Subcutaneous abdominal adipose tissue (tissue), 5 donors: ENCODE measurements at regions not wholly inside any gene's neighbourhood (a gene's known extent, or its start where the extent isn't known, plus 50 kb on each side); places are given as distances from the start of the nearest gene placed in this dataset.
"Not testable (repeated sequence)": the region's sequence is repeated elsewhere in the genome, so short reads cannot be mapped to it uniquely, and the experiment has no call there.

ENCODE experiments used
- H3K27ac ChIP-seq: one replicate; pipeline ENCODE4 v1.7.0; 2013; ENCODE audit warnings: low read depth, mild to moderate bottlenecking, inconsistent platforms, low read length, moderate library complexity
- H3K27me3 ChIP-seq, 5 donors: one replicate each; pipeline ENCODE4 v1.7.0; 2013; ENCODE audit warnings: low read length in 5 of 5, inconsistent platforms in 1 of 5; ENCODE audit not compliant: control insufficient read depth in 5 of 5, insufficient read depth in 4 of 5
- H3K36me3 ChIP-seq, 5 donors: one replicate each; pipeline ENCODE4 v1.7.0; 2013; ENCODE audit warnings: low read length in 5 of 5; ENCODE audit not compliant: control insufficient read depth in 5 of 5, insufficient read depth in 5 of 5
- H3K4me1 ChIP-seq, 5 donors: one replicate each; pipeline ENCODE4 v1.7.0; 2013; ENCODE audit warnings: low read length in 5 of 5, mild to moderate bottlenecking in 3 of 5, moderate library complexity in 1 of 5; ENCODE audit not compliant: control insufficient read depth in 5 of 5, insufficient read depth in 5 of 5
- H3K4me3 ChIP-seq, 5 donors: one replicate each; pipeline ENCODE4 v1.7.0; 2013; ENCODE audit warnings: low read length in 5 of 5, low read depth in 1 of 5
- H3K9ac ChIP-seq, 5 donors: one replicate each; pipeline ENCODE4 v1.7.0; 2013; ENCODE audit warnings: low read length in 5 of 5, mild to moderate bottlenecking in 4 of 5, moderate library complexity in 3 of 5
- H3K9me3 ChIP-seq, 5 donors: one replicate each; pipeline ENCODE4 v1.7.0; 2013; ENCODE audit warnings: low read length in 5 of 5; ENCODE audit not compliant: control insufficient read depth in 5 of 5
- donor health status: healthy.
- donor health status: healthy.
- donor health status: healthy.
- donor health status: healthy.
- donor health status: healthy.

DNA sequence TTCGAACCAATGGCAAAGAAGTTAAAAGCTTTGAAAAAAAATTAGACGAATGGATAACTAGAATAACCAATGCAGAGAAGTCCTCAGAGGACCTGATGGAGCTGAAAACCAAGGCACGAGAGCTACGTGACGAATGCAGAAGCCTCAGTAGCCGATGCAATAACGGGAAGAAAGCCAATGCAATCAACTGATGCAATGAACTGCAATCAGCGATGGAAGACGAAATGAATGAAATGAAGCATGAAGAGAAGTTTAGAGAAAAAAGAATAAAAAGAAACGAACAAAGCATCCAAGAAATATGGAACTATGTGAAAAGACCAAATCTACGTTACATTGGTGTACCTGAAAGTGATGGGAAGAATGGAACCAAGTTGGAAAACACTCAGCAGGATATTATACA lies 52.6 kb upstream of the MRPS30 start:
- not testable (repeated sequence) for H3K4me1 ChIP-seq, H3K4me3 ChIP-seq, H3K27ac ChIP-seq, H3K27me3 ChIP-seq, H3K36me3 ChIP-seq, H3K9ac ChIP-seq, H3K9me3 ChIP-seq

DNA sequence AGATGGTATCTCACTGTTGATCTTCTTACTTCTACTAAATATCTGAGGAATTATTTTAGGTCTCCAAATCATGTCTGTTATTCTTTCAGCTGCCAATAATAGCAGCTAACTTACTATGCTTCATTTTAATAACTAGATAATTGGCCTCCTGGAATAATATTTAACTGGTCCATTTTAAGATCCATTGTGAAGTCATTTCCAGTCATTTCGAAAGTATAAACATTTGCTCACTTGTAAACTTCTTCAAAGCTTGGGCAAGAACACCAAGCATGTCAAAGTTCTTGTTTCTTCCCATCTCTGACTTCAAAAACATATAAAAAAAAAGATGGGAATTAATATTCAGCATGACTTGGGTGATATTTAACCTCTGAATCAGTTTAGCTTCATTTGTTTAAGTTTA lies 61.4 kb upstream of the MRPS30 start:
- H3K9ac ChIP-seq, result no peak overlapping the region
- H3K4me3 ChIP-seq, result no peak overlapping the region
- peaks cover 0 to 3% (median 0%) of the 10 kb centered on the region in 5 donors for H3K9me3 ChIP-seq
- H3K27me3 ChIP-seq, result no peaks in the 10 kb centered on the region
- H3K27ac ChIP-seq, result no peak overlapping the region
- no peaks in the 10 kb centered on the region for H3K36me3 ChIP-seq
- peaks cover 0 to 8% (median 0%) of the 10 kb centered on the region in 5 donors for H3K4me1 ChIP-seq

DNA sequence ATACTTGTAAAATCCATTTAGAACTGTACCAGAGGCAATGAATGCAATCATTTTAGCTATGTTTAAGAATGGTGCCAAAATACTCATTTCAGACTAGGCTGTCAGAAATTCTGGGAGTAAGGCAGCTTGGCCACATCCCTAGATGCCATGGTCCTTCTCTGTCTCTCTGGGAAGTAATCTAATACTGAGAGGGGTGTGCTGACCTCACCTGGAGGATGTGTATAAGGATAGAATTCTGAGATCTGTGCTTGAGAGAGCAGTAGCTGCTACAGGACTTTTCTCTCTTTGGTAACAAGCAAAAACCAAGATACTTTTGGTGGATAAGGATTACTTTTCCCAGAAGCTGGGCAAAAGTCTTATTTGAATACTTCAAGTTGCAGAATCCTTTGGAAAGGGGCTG lies 68.1 kb upstream of the MRPS30 start:
- H3K36me3 ChIP-seq, result no peaks in the 10 kb centered on the region
- no peak overlapping the region for H3K4me3 ChIP-seq
- H3K4me1 ChIP-seq, result no peaks in the 10 kb centered on the region
- H3K9ac ChIP-seq, result no peak overlapping the region
- H3K9me3 ChIP-seq, result no peaks in the 10 kb centered on the region
- H3K27ac ChIP-seq, result no peak overlapping the region
- H3K27me3 ChIP-seq, result no peaks in the 10 kb centered on the region

DNA sequence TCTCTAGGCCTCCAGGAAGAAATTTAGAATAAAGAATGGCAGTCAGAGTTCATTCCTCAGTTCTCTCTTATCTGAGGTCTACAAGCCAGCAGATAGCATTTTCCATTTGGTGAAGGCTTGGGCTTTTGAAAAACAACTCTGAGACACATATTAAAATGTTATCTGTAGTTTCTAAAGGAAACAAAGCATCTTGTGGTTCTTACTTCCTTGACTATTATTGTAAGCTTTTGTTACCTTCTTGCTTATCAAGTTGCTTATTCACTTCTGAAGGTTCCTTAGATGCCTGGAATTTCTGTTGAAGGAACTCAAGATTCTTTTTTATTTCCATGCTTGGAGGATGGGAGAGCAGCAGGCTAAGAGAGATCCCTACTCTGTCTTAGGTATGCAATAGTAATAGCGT lies 79.2 kb upstream of the MRPS30 start:
- Histone ChIP-seq H3K9me3 (no peaks in the 10 kb centered on the region), H3K36me3 (no peaks in the 10 kb centered on the region), H3K27me3 (no peaks in the 10 kb centered on the region), H3K27ac (no peak overlapping the region), H3K9ac (no peak overlapping the region), H3K4me1 (no peaks in the 10 kb centered on the region), H3K4me3 (no peak overlapping the region)

- no peaks in the 10 kb centered on the region for H3K9me3 ChIP-seq
- H3K9ac ChIP-seq, result no peak overlapping the region
- H3K27ac ChIP-seq, result no peak overlapping the region
- no peaks in the 10 kb centered on the region for H3K27me3 ChIP-seq
- H3K4me3 ChIP-seq, result no peak overlapping the region
- H3K4me1 ChIP-seq, result no peaks in the 10 kb centered on the region
- H3K36me3 ChIP-seq, result no peaks in the 10 kb centered on the region
Measured at GRCh38 chr5:44727100-44727499, 81.6 kb upstream of the MRPS30 start.

GRCh38 chr5:44719856-44720255 lies 88.9 kb upstream of the MRPS30 start:
- Histone ChIP-seq H3K4me3 (no peak overlapping the region), H3K4me1 (no peaks in the 10 kb centered on the region), H3K9ac (no peak overlapping the region), H3K36me3 (no peaks in the 10 kb centered on the region), H3K27ac (no peak overlapping the region), H3K9me3 (no peaks in the 10 kb centered on the region), H3K27me3 (no peaks in the 10 kb centered on the region)

GRCh38 chr5:44714871-44715561 lies 93.7 kb upstream of the MRPS30 start:
- Histone ChIP-seq H3K4me3 (no peak overlapping the region), H3K9ac (no peak overlapping the region), H3K9me3 (no peaks in the 10 kb centered on the region), H3K4me1 (no peaks in the 10 kb centered on the region), H3K27ac (no peak overlapping the region), H3K36me3 (no peaks in the 10 kb centered on the region), H3K27me3 (no peaks in the 10 kb centered on the region)

- H3K27me3 ChIP-seq, result no peaks in the 10 kb centered on the region
- H3K4me3 ChIP-seq, result no peak overlapping the region
- H3K27ac ChIP-seq, result no peak overlapping the region
- H3K4me1 ChIP-seq, result no peaks in the 10 kb centered on the region
- H3K9me3 ChIP-seq, result no peaks in the 10 kb centered on the region
- no peak overlapping the region for H3K9ac ChIP-seq
- H3K36me3 ChIP-seq, result no peaks in the 10 kb centered on the region
Measured at GRCh38 chr5:44713446-44713845, 95.3 kb upstream of the MRPS30 start.

DNA sequence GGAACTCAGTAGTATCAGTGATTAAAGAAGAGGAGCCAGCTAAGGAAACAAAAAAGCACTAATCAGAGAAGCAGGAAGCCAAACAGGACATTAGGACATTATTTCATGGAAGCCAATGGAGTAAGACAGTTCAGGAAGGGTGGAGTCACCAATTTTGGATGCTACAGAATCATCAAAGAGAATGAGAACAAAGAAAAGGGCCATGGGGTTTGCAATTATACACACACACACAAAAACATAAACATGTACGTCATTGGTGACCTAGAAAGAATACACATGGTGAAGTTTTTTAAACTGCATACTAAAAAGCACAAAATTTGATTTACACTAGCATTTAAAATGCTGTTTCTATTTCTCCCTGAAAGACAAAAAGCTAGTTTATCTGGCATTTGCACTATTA lies 96.8 kb upstream of the MRPS30 start:
- Histone ChIP-seq H3K9me3 (no peaks in the 10 kb centered on the region), H3K27me3 (no peaks in the 10 kb centered on the region), H3K36me3 (no peaks in the 10 kb centered on the region), H3K9ac (no peak overlapping the region), H3K4me3 (no peak overlapping the region), H3K4me1 (no peaks in the 10 kb centered on the region), H3K27ac (no peak overlapping the region)

- H3K27me3 ChIP-seq, result no peaks in the 10 kb centered on the region
- H3K27ac ChIP-seq, result no peak overlapping the region
- H3K9ac ChIP-seq, result no peak overlapping the region
- no peaks in the 10 kb centered on the region for H3K4me1 ChIP-seq
- no peak overlapping the region for H3K4me3 ChIP-seq
- H3K9me3 ChIP-seq, result no peaks in the 10 kb centered on the region
- no peaks in the 10 kb centered on the region for H3K36me3 ChIP-seq
Measured at GRCh38 chr5:44708602-44709001, 100.1 kb upstream of the MRPS30 start.

DNA sequence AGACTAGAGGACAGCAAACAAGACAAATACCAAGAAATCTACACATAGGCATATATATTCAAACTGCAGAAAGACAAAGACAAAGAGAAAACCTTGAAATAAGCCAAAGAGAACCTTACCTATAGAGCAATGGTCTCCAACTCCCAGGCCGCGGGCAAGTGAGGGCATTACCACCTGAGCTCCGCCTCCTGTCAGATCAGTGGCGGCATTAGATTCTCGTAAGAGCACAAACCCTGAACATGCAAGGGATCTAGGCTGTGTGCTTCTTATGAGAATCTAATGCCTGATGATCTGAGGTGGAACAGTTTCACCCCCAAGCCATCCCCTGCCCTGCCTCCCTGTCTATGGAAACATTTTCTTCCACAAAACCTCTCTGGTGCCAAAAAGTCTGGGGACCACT lies 101.0 kb upstream of the MRPS30 start:
- Histone ChIP-seq H3K9ac (no peak overlapping the region), H3K9me3 (no peaks in the 10 kb centered on the region), H3K36me3 (no peaks in the 10 kb centered on the region), H3K4me3 (no peak overlapping the region), H3K27me3 (no peaks in the 10 kb centered on the region), H3K27ac (no peak overlapping the region), H3K4me1 (no peaks in the 10 kb centered on the region)
